PC-3 (cell line): ENCODE measurements at regions not wholly inside any gene's neighbourhood (a gene's known extent, or its start where the extent isn't known, plus 50 kb on each side); places are given as distances from the start of the nearest gene placed in this dataset.

Experiments used
- EZH2 ChIP-seq: fragments of 300-600 bp; sonication (generic); IDR thresholded peaks from one replicate; pipeline ENCODE4 v1.6.1; 2017; ENCODE audit warnings: antibody characterized with exemption, mild to moderate bottlenecking, low read length; ENCODE audit not compliant: unreplicated experiment
- TF ChIP-seq, protein P1 (sequence below): fragments of 300-600 bp; sonication (generic); conservative IDR thresholded peaks from 2 replicates; pipeline ENCODE4 v1.5.1; 2017; ENCODE audit warnings: antibody characterized with exemption, low read depth, mild to moderate bottlenecking, low read length

GRCh38 chr11:110874437-110875030 is 162.3 kb upstream of the ARHGAP20 start:
- TF ChIP-seq, protein P1, sequence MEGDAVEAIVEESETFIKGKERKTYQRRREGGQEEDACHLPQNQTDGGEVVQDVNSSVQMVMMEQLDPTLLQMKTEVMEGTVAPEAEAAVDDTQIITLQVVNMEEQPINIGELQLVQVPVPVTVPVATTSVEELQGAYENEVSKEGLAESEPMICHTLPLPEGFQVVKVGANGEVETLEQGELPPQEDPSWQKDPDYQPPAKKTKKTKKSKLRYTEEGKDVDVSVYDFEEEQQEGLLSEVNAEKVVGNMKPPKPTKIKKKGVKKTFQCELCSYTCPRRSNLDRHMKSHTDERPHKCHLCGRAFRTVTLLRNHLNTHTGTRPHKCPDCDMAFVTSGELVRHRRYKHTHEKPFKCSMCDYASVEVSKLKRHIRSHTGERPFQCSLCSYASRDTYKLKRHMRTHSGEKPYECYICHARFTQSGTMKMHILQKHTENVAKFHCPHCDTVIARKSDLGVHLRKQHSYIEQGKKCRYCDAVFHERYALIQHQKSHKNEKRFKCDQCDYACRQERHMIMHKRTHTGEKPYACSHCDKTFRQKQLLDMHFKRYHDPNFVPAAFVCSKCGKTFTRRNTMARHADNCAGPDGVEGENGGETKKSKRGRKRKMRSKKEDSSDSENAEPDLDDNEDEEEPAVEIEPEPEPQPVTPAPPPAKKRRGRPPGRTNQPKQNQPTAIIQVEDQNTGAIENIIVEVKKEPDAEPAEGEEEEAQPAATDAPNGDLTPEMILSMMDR = no peak
- TF ChIP-seq EZH2 = no peak
